NCI-H446 (cell line): ENCODE measurements at regions not wholly inside any gene's neighbourhood (a gene's known extent, or its start where the extent isn't known, plus 50 kb on each side); places are given as distances from the start of the nearest gene placed in this dataset.
"Not testable (repeated sequence)": the region's sequence is repeated elsewhere in the genome, so short reads cannot be mapped to it uniquely, and the experiment has no call there.

Experiments used
- DNase-seq, 2 experiments: peaks; one replicate each; lab custom pipeline; 2025; lab: John Stamatoyannopoulos, UW

DNA sequence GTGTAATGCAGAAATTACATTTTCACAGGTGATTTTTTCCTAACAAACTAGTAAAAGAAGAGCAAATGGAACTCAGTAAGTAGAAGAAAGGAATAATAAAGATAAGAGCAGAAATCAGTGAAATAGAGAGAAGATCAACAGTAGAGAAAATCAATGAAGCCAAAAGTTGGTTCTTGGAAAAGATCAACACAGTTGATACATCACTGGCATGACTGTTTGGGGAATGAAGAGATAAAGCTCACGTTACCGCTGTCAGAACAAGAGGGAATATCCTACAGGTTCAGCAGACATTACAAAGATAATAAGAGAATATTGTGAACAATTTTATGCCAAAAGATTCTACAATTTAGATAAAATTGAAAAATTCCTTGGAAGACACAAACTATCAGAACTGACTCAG, 146.4 kb downstream of the ACTR3B start:
- no peak for DNase-seq

GRCh38 chr7:152907042-152907761, 147.7 kb downstream of the ACTR3B start:
- no peak for DNase-seq

DNA sequence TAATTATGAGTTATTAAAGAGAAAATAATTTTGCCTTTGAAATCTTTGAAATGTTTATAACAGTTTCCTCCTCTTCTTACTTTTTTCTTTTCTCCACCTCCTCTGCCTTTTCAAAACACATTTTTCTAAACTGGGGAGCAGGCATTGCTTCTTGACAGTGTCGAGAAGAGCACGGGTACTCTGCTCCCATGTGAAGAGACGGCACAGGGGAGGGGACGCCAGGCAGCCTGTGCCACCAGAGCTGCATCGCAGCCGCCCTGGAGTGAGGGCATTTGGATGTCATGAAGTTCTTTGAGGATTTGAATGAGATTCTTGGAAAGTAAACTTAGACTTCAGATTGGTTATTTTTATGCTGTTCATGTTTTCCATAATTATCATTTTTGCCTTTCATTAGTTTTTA, 149.7 kb downstream of the ACTR3B start:
- no peak for DNase-seq

DNA sequence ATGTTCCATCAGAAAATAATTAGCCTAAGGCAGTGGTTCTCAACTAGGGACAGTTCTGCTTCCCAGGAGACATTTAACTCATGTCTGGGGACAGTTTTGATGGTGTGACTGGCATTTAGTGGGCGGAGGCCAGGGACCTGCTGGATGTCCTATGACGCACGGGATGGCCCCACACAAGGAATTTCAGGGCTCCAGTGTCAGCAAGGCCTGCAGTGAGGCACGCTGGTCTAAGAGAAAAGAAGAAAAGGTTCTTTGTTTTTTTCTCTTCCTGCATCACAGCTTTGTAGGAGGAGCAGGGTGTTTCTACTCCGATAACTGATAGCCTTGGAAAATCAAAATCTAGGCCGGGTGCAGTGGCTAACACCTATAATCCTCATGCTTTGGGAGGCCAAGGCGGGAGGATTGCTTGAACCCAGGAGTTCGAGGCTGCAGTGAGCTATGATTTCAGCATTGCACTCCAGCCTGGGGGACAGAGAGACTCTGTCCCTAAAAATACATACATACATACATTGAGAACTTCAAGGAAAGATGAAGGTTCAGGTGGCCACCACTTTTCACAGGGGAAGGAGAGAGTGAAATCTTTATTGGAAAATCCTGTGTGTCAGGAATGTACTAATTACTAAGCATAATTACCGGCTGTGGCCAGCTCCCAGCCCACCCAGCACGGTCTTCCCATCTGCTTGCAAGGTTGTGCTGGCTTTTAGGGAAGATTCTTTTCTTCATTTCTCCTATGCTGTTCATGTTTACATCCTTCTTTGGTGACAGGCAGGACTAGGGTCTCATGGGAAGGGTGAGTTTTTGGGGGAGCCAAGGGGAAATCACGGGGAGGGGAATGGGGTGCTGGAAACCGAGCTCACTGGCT, 150.4 kb downstream of the ACTR3B start:
- DNase-seq: no peak

- DNase-seq: no peak
Measured at GRCh38 chr7:152910545-152911225, 151.1 kb downstream of the ACTR3B start.

DNA sequence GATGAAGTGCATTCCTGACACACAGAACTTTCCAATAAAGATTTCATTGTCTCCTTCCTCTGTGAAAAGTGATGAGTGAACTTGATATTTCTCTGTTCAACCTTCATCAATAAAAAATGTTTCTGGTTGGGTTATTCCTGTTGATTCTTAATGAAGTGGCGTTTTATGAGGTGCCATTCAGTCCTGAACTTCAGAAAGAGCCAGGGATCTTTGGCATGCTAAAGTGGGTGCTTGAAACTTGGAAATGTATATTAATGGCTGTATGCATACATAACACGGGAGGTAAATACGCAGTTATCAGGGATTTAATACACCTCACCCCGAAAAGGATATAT, 151.6 kb downstream of the ACTR3B start:
- no peak for DNase-seq

DNA sequence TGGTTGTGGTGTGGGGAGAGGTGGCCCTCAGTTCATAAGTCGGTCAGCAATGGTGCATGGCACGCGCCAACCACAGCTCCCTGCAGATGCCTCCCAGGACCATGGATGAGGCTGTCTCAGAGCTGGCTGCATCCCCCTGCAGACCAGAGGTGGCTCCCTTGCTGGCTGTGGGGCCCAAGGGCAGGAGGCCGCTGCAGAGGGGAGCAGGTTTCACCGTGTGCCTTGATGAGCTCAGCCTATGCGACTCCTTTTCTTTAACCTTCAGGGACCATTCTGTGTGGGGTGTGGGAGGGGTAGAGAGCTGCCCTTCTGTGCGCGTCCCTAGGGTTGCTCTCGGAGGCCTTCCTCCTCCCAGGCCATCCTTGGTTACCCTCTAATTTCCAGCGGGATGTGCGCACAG, 152.4 kb downstream of the ACTR3B start:
- no peak for DNase-seq

DNA sequence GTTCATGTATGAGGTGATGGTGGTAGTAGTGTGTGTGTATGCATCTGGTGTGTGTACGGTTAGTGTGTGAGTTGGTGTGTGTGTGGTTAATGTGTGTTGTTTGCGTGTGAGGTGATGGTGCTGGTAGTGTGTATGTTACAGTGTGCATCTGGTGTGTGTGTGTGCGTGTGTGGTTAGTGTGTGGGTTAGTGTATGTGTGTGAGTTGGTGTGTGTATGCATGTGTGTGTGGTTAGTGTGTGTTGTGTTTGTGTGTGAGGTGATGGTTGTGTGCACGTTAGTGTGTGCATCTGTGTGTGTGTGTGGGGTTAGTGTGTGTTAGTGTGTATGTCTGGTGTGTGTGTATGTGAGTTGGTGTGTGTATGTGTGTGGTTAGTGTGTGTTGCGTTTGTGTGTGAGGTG, 153.0 kb downstream of the ACTR3B start:
- DNase-seq: no peak

- DNase-seq: no peak
Measured at GRCh38 chr7:152913492-152913891, 153.9 kb downstream of the ACTR3B start.

DNA sequence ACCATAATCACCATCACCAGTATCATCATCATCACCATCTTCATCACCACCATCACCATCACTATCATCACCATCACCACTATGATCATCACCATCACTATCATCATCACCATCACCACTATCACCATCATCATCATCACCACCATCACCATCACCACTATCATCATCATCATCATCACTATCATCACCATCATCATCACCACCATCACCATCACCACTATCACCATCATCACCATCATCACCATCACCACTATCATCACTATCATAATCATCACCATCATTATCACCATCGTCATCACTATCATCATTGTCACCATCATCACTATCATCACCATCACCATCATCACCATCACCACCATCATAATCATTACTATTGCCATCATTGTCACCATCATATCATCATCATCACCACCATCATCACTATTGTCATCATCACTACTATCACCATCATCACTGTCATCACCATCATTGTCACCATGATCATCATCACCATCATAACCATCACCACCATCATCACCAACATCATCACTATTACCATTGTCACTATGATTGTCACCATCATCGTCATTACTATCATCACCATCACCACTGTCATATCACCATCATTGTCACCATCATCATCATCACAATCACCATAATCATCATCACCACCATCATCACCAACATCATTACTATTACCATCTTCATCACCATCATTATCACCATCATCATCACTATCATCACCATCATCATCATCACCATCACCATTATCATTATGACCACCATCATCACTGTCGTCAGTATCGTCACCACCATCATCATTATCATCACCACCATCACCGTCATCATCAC, 154.7 kb downstream of the ACTR3B start:
- no peak for DNase-seq

DNA sequence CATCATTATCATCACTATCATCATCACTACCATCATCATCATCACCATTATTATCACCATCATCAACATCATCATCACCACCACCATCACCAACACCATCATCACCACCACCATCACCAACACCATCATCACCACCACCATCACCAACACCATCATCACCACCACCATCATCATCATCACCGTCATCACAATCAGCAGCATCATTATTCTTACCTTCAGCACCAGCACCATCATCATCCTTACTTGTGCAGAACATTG, 155.2 kb downstream of the ACTR3B start:
- DNase-seq: not testable (repeated sequence)

GRCh38 chr7:152922318-152923081, 162.9 kb downstream of the ACTR3B start:
- DNase-seq: no peak

DNA sequence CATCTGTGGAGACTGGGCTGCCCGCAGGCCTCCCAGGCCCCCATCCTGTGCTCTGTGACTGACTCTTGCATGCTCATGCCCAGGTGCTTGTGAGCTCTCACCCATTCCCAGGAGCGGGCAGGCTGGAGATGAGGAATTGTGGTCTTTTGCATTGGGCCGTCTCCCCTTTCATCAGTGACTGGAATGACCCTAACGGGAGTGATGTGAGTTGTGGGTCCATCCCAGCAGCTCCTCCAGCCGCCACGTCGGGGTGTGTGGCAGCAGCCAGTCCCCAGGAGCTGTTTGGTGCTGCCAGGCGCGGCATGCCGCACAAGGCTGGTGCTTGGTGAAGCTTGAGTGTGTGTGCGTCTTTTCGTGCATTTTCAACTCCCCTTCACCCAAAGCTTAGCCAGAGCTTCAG, 164.2 kb downstream of the ACTR3B start:
- no peak for DNase-seq

DNA sequence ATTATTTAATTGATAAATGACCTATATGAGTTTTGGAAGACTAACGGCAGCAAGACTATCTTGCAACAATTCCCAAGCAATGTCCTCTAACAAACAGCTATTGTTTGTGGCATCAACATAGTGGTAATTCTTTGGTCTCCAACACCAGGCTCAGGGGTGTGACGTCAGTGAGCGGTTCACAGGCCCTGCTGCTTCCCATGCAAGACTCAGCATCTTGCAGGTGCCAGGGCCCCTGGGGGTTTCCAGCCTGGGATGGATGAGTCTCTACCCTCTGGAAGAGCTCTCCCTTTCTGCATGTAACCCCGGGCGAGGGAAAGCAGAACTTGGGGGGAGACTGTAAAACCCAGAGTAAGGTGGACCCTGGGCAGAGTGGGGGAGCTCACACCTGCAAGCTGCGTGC, 164.7 kb downstream of the ACTR3B start:
- DNase-seq: no peak

- DNase-seq: no peak
Measured at GRCh38 chr7:152924826-152925411, 165.4 kb downstream of the ACTR3B start.

- no peak for DNase-seq
Measured at GRCh38 chr7:152925412-152926147, 166.0 kb downstream of the ACTR3B start.

GRCh38 chr7:152931633-152932032, 172.1 kb downstream of the ACTR3B start:
- DNase-seq: no peak

- DNase-seq: no peak
Measured at GRCh38 chr7:152937282-152937681, 177.7 kb downstream of the ACTR3B start.

DNA sequence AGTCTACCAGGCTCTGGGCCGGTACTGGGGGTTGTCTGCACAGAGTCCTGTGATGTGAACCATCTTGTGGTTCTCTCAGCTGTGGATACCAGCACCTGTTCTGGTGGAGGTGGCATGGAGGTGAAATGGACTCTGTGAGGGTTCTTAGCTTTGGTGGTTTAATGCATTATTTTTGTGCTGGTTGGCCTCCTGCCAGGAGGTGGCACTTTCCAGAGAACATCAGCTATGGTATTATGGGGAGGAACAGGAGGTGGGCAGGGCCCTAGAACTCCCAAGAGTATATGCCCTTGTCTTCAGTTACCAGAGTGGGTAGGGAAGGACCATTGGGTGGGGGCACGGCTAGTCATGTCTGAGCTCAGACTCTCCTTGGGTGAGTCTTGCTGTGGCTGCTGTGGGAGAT, 187.1 kb downstream of the ACTR3B start:
- not testable (repeated sequence) for DNase-seq

GRCh38 chr7:152947686-152948085, 188.1 kb downstream of the ACTR3B start:
- DNase-seq: no peak

GRCh38 chr7:152949253-152949652, 189.7 kb downstream of the ACTR3B start:
- DNase-seq: no peak
